Hematopoietic multipotent progenitor cell treated with erythropoietin and hydrocortisone succinate and interleukin-3 and kit ligand, for 4 days (in vitro differentiated cells): ENCODE measurements at regions not wholly inside any gene's neighbourhood (a gene's known extent, or its start where the extent isn't known, plus 50 kb on each side); places are given as distances from the start of the nearest gene placed in this dataset.

Experiments used
- DNase-seq: peaks from one replicate; pipeline ENCODE4 v3.0.0-alpha.2; 2015

DNA sequence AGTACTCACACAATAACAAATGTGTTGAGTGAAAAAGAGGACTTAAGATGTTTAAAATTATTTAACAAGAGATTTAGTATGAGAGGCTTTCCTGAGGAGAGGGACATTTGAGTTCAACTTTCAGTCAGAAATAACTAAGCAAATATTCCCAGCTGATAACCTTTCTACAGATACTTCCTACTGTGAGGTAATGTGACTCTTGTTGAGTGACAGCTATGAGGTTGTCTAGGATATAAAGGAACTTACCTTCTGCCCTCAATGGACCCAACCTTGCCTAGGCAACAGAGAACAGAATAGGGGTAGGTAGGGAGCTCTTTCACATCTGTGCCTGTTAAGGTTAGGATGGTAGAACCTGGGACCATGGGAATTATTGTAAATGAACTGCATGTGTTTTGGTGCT is 54.7 kb downstream of the GLUD2 start:
- no peak for DNase-seq

DNA sequence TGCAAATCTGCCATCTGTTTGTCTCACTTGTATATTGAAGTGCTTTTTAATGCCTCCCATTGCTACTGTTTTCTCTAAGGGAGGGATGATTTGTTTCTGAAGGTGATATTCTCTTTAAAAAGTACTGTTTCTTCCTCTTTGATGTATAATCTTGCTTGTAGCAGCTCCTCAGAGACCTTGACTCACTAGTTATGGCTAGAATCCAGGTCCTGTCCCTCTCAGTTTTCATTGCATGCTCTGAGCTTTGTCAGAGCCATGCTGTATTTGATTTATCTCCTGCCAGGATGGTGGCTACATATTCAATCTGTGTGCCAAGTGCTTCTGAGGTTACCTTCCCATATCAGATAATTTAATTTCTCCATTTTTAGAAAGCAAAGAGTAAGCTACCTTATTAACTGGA is 56.0 kb downstream of the GLUD2 start:
- no peak for DNase-seq

DNA sequence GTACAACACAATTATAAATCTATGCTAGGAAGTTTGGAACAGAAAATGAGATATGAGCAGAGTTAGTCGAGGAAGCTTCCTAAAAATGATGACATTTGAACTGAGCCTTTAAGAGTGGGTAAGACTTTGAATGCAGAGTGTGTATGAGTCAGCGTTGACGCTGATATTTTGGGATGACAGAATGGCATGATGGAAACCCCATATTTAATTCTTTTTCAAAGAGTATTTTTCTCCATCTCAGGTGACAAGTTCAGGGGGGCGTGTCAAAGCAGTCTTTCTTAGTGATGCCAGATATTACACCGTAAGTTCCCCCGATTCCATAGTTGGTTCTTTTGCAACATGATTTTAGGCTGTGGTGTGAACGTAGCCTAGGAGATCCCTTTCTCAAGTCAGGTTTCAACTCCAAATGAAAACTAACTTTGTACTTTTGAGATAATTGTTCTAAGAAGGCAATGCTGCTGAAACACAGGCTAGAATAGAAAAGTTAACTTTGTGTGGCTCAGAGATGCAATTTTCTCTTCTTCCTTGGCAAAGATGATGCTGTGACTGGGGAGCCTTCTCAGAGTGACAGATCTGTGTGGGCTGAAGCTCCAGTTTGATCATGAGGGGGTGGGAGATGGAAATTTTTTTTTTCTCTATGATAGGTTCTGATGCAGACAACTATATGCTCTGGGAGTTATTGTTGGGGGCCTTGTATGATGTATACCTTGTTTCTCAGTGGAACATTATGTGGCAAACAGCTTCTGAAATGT is 59.2 kb downstream of the GLUD2 start:
- DNase-seq, result no peak

DNA sequence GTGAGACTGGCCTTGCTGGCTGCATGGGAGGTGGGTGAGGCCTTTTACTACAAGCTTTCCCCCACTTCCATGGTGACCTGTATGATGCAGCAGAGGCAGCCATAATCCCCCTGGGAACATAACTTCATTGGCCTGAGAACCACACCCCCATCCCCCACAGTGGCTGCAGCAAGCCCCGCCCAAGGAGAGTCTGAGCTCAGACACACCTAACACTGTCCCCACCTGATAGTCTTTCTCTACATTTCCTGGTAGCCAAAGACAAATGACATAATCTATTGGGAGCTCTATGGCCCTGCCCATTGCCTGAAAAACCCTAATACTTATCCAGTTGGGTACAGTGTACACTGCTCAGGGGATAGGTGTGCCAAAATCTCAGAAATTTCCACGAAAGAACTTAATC is 62.6 kb downstream of the GLUD2 start:
- no peak for DNase-seq

DNA sequence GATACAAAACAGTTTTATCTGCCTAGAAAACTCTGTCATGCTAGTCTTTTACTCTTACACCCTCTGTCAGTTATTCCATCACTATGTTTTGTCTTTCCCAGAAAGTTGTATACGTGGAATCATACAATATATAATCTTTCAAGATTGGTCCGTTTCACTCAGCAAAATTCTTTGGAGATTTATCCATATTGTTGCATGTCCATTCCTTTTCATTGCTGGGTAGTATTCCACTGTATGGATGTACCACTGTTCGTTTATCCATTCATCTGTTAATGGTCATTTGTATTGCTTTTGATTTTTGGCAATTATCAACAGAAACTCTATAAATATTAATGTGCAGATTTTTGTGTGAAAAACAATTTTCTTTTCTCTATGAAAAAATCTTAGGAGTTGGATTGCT is 63.1 kb downstream of the GLUD2 start:
- DNase-seq, result no peak

DNA sequence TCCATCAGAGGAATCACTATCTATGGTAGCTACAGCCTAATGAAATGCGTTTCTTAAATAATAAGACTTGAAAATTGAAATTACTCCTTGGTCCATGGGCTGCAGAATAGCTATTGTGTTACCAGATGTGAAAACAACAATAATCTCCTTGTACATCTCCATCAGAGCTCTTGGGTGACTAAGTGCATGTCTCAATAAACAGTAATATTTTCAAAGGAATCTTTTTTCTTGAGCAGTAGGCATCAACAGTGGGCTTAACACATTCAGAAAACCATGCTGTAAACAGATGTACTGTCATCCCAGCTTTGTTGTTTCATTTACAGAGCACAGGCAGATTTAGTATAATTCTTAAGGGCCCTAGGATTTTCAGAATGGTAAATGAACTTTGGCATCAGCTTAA is 67.3 kb downstream of the GLUD2 start:
- DNase-seq, result no peak

DNA sequence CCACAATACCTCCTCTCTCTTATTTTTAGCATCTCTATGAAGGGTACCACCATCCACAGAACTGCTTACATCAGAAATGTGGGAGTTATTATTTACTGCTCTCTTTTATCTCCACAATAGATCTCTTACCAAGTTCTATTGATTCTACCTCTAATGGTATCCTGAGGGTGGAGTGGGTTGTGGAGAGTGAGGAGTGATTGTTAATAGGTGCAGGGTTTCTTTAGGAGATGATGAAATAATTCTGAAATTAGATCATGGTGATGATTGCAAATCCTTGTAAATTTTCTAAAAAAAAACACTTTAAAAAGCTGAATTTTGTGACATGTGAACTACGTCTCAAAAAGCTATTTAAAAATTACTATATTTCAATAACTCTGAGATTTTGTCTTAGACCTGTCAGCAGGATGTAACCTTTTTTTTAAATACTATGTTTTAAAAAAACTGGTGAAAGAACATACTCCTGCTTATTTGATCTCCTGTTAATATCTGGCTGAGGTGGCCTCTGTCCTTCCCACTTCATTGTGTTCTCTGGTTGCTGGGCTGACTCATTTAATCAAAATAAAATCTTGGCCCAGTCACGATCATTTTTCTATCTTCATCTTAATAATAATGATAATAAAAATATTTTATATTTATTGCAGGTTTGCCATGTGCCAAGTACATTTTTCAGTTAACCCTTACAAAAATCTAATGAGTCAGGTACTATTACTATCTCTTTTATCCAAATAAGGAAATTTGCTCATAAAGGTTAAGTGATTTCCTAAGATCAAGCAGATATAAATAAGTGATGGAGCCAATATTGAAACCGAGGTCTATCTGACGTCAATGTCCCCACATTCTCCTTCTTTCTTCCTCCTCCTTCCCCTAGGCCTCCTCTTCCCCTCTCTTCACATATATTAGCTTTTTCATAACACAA is 73.5 kb downstream of the GLUD2 start:
- no peak for DNase-seq

DNA sequence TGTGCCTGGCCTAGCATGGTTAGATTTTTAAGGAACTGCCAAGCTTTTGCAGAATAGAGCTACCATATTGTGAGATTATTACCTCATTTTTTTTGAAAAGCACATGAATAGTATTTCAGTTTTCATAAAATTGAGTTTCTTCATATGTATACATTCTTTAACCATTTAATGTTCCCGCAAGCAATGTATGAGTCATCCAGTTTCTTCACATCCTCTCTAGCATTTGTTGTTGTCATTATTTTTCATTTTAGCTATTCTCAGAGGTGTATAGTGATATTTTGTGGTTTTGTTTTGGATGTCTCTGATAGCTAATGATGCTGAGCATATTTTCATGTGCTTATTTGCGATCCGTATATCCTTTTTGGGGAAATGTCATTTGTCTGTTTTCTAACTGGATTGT is 74.9 kb downstream of the GLUD2 start:
- DNase-seq, result no peak

DNA sequence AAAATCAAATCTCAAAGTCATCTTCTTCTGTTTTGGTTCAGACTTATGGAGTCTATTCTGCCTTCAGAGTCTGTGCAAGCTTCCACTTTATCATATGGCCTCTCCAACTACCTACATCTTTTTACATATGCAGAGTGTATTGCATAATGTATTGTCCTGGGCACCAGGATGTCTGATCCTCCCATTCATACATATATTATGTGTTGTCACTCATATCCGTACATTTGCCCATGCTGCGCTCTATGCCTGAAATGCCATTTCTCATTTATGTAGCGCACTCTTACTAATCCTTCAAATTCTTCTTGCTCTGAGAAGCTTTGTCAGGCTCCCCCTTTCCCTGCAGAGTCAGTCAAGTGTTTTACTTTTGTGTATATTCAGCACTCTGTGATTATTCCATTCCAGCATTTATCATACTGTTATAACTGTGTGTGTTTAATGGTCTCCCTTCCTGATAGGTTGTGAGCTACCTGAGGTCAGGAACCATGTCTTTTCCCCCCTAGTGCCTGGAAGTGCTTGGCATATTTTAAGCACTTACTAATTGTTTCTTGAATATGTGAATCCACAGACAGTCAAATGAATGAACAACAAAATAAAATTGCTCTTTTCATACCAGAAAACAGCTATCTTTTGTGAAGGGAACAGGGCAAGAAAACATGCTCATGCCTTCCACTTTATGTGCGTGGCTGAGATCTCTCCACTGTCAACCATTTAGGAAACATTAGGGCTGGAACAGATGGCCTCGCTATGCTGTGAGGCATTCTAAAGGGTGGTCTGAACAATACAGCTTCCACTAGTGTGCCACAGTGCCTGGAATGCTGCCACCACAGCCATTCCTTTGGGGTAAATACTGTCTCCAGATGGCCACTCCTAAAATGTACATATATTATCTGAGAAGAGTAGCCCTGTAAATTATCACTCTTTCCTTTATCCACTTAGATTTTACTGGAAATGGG is 81.8 kb downstream of the GLUD2 start:
- no peak for DNase-seq

DNA sequence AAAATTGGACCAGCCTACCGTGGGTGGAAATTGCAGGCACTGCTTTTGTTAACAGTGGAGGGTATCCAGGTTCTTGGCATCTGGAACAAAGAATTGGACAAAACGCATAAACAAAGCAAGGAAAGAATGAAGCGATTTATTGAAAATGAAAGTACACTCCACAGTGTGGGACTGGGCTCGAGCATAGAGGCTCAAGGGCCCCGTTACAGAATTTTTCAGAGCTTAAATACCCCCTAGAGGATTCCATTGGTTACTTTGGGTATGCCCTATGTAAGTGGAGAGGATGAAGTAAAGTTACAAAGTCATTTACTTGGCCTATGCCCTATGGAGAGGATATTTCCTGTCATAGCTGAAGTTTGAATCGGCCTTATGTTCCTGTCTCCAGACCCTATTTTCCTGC is 85.3 kb downstream of the GLUD2 start:
- no peak for DNase-seq

DNA sequence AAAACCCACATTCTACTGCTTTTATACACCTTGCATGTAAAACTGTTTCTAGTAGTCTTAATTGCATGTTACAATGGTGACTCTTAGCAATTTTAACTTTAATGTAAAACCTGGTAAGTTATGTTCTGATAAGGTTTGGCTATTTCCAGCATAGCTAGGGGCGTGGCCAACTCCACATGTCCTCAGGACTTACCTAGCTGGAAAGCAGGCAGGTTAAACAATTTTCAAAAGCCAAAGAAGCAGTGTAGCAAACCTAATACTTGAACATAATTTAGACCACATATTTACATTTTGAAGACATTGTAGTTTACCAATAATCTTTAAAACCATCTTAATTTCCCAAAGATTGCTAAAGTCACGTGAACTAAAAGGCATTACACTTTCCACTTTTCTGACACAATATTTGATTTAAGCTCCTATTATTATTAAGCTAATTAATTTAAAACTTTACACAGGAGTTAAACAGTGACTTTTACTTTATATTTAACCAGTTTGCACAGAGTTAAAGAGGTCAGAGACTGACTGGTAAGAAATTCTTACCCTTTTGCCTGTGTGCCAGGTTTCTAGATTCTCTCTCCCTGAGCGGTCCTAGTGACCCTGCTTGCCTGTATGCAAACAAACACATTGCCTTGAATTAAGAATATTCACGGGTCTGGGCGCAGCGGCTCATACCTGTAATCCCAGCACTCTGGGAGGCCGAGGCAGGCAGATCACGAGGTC is 88.2 kb downstream of the GLUD2 start:
- no peak for DNase-seq

DNA sequence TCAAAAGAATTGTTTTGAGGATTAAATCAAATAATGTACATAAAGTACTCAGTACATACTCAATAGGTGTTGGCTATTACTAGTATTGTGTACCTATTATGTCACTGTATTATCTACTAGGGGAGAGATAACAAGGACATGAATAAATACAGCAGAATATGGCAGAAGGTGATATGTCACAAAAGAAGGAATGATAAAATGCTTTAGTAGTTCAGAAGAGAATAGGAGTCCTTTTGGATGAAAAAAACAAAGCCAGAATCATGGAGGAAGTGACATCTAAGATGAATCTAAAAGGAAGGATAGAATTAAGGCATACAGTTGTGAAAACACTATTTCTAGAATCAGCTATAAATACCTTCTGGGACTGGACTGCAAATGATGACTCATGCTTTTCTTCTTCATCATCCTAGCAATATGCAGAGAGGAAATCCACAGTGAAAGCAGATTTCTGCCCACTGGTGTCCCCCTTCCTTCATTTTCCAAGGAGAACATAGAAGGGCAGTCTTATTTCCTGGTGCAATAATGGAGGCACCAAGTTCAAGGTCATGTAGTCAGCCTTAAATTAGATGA is 98.7 kb downstream of the GLUD2 start:
- DNase-seq, result no peak

DNA sequence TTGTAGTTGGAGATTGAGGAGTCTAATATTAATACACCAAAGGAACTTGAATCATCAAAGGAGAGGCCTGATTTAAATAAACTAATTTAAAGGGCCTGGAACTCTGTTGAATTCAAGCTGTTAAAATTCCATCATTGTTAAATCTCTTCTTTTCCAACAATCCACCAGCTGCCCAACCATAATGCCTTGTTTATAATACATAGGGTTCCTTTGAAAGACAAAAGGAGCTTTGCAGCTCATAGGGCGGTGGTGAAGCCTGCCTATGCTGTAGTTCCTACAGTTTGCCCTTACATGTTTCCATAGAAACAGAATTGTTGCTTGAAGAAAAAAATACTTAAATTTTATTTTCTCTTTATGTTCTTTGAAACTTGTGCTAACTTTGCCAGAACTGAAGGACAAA is 102.8 kb downstream of the GLUD2 start:
- DNase-seq, result no peak

DNA sequence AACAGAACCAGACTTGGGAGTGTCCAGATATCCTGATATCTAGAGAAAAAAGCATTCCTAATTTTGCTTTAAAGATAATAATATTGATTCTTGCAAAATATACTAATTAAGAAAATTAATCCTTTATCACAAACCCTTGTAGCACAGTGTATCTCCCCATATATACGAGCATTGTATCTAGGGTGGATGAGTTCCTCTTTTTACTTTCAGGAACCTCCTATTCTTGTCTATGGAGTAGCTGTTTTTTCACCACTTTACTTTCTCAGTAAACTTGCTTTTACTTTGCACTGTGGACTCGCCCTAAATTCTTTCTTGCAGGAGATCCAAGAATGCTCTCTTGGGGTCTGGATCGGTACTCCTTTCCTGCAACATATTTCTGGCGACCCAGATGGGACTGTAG is 103.9 kb downstream of the GLUD2 start:
- no peak for DNase-seq

DNA sequence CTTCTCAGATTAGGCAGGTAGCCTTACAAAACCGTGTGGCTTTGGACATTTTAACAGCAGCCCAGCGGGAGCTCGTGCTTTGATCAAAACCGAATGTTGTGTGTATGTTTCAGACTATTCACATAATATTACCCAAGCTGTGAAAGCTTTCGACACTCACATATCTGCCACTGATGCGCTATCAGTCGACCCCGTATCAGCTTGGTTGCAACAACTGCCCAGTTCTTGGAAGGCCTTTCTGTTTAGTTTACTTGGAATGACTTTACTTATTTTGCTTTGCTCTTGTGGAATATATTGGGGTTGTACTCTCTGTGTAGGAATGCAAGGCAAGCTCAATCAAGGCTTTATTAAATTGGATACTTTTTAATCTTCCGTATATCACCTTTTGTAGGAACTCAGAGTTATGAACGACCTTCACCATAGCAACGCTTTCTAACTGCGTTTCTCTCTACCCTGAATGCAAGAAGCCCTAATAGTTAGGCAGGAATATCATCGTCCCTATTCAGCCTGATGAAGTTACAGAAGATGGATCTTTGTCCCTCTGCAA is 107.5 kb downstream of the GLUD2 start:
- DNase-seq, result no peak

DNA sequence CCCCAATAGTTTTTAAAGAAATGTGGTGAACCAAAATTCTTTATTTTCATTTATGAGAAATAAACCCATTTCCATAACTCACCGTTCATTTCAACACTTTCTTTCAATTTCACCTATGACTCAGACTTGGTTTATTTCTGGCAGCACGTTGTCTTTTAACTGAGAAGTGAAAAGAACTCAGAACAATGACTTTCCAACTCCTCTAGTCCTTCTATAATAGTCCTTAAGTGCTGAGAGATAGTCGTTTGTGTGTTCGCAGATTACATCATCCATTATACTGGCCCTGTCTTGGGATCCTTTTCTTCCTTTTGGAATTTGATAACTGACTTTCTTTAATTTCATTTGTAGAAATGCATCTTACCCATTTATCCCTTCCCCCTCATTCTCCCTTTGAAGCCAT is 113.6 kb downstream of the GLUD2 start:
- DNase-seq, result no peak

DNA sequence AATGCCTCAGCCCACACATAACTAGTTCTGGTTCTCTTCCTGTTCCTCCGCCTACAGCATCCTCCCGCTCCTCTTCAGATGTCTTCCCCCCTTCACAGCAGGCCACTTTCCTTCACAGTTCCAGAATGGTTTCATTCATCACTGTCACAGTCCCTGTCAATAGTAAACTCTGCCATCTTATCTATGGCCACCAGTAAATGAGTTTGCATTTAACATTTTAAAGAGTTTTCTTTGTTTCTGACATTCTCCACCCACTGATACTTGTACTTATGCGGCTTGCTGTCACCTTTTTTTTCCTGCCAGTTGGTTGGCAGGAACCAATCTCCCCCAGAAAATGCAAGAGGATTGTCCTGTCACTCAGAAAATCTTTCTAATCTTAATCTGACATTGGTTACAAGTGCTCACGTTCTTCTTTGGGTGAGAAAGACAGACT is 114.1 kb downstream of the GLUD2 start:
- no peak for DNase-seq

DNA sequence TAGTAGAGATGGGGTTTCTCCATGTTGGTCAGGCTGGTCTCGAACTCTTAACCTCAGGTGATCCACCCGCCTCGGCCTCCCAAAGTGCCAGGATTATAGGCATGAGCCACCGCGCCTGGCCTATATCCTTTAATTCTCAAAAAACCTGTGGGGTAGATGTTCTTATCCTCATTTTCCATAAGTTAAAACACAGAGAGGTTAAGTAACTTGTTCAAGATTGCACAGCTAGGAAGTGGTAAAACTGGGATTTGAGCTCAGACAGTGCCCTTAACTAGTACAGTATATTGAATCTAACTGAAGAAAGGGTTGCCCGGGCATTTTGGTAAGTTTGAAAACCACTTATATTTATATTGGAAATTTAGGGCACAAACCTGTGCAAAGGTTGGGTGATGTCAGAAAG is 116.0 kb downstream of the GLUD2 start:
- DNase-seq, result no peak

DNA sequence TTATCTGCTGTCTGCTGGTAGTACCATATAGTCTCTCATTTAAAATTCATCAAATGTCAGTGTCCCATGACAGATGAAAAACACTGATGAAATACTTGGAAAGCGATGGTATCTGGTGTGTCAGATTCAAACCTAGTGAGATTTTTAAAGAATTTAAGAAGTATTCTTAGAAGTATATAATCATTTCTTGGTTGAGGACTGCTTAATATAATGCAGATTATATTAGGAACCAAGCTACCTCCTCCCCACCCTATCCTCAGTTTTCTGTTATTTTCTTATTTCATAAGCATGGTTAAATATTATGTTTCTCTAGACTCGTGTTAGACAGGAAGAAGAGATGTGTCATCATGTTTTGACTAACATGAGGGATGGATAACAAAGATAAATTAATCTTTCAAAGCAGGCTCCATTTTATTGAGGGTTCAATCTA is 118.5 kb downstream of the GLUD2 start:
- no peak for DNase-seq

DNA sequence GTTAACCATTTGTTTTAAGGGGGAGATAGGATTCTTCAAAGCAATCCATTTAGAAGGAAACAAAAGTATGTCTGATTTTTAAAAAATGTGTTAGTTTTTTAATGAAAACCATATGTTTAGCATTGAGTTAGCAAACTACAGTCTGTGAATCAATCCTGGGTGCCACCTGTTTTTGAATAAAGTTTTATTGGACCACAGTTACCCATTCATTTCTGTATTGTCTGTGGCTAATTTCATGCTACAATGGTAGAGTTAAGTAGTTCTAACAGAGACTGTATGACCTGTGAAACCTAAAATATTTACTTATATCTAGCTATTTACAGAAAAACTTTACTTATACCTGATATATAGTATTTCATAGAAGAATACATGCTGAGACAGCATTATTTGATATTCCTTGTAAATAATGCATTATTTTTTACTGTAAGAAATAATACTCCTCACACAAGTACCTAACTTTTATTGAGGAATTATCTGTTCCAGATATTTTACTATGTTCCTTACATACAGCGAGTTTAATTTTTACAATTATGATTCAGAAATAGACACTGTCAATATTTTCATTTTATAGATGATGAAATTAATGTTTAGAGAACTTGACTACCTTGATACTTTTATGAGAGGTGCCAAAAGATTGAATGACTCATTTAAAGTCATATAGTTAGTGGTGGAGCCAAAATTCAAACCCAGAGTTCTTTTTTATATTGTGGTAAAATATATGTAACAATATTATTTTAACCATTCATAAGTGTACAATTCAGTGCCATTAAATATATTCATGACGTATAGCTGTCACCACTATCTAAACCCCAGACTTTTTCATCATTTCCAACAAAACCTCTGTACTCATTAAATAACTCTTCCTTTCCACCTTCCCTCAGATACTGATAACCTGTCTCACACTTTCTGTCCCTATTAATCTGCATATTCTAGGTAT is 122.0 kb downstream of the GLUD2 start:
- no peak for DNase-seq

DNA sequence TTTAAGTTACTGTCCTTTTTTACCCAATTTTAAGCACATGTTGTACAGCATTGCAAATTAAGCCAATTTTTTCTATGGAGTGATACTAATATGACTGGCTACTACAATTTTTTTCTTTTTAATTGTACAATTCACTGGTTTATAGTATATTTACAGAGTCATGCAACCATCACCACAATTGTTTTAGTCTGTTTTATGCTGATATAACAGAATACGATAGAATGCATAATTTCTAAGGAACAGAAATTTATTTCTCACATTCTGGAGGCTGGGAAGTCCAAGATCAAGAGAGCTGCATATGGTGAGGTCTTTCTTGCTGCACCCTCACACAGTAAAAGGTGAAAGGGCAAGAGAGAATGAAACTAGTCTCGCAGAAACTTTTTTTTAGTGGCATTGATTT is 125.3 kb downstream of the GLUD2 start:
- DNase-seq, result no peak
